HL-60 (cell line): ENCODE measurements at regions not wholly inside any gene's neighbourhood (a gene's known extent, or its start where the extent isn't known, plus 50 kb on each side); places are given as distances from the start of the nearest gene placed in this dataset.

ENCODE experiments used
- DNase-seq, 2 experiments: peaks; one replicate each; pipeline ENCODE4 v3.0.0-alpha.2; 2010 to 2020; ENCODE audit warnings: low read depth in 1 of 2, low spot score in 1 of 2
- H3K27ac ChIP-seq: fragments of 250-450 bp; sonication (Bioruptor Pico); replicated peaks from 2 replicates; pipeline ENCODE4 v1.5.1; 2020; ENCODE audit warnings: mild to moderate bottlenecking, moderate library complexity
- H3K27me3 ChIP-seq: fragments of 250-450 bp; sonication (Bioruptor Pico); 2 replicates; pipeline ENCODE4 v1.5.1; 2021; ENCODE audit warnings: mild to moderate bottlenecking, moderate library complexity; ENCODE audit not compliant: insufficient read depth, poor library complexity, severe bottlenecking
- H3K4me3 ChIP-seq: replicated peaks from 2 replicates; pipeline ENCODE4 v1.5.1; 2011; ENCODE audit warnings: mild to moderate bottlenecking, control low read depth, low read length; ENCODE audit not compliant: insufficient read depth
- CTCF ChIP-seq: IDR thresholded peaks from one replicate; pipeline ENCODE4 v1.5.1; 2011; ENCODE audit warnings: low read length, control low read depth, inconsistent platforms; ENCODE audit not compliant: insufficient read depth
- GABPA ChIP-seq: IDR thresholded peaks from 2 replicates; pipeline ENCODE4 v1.6.1; 2012; ENCODE audit warnings: low read depth
- POLR2AphosphoS5 ChIP-seq: IDR thresholded peaks from 2 replicates; pipeline ENCODE4 v1.6.1; 2012; ENCODE audit warnings: low read depth
- SPI1 ChIP-seq: IDR thresholded peaks from 2 replicates; pipeline ENCODE4 v1.6.1; 2012; ENCODE audit warnings: low read depth, mild to moderate bottlenecking, borderline replicate concordance
- TF ChIP-seq, protein P1 (sequence below): IDR thresholded peaks from 2 replicates; pipeline ENCODE4 v1.6.1; 2012; ENCODE audit warnings: low read depth; ENCODE audit not compliant: insufficient replicate concordance

GRCh38 chr3:153619268-153619667 lies 457.2 kb downstream of the RAP2B start:
- DNase-seq, result no peak
- Histone ChIP-seq H3K4me3 (no peak overlapping the region), H3K27me3 (no peaks in the 10 kb centered on the region), H3K27ac (no peak overlapping the region)
- TF ChIP-seq SPI1 (no peak), POLR2AphosphoS5 (no peak), CTCF (no peak), GABPA (no peak)
- TF ChIP-seq, protein P1, sequence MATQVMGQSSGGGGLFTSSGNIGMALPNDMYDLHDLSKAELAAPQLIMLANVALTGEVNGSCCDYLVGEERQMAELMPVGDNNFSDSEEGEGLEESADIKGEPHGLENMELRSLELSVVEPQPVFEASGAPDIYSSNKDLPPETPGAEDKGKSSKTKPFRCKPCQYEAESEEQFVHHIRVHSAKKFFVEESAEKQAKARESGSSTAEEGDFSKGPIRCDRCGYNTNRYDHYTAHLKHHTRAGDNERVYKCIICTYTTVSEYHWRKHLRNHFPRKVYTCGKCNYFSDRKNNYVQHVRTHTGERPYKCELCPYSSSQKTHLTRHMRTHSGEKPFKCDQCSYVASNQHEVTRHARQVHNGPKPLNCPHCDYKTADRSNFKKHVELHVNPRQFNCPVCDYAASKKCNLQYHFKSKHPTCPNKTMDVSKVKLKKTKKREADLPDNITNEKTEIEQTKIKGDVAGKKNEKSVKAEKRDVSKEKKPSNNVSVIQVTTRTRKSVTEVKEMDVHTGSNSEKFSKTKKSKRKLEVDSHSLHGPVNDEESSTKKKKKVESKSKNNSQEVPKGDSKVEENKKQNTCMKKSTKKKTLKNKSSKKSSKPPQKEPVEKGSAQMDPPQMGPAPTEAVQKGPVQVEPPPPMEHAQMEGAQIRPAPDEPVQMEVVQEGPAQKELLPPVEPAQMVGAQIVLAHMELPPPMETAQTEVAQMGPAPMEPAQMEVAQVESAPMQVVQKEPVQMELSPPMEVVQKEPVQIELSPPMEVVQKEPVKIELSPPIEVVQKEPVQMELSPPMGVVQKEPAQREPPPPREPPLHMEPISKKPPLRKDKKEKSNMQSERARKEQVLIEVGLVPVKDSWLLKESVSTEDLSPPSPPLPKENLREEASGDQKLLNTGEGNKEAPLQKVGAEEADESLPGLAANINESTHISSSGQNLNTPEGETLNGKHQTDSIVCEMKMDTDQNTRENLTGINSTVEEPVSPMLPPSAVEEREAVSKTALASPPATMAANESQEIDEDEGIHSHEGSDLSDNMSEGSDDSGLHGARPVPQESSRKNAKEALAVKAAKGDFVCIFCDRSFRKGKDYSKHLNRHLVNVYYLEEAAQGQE, result no peak

GRCh38 chr3:153621953-153622352 lies 459.9 kb downstream of the RAP2B start:
- Histone ChIP-seq H3K27me3 (no peaks in the 10 kb centered on the region), H3K4me3 (no peak overlapping the region), H3K27ac (no peak overlapping the region)
- DNase-seq, result no peak
- TF ChIP-seq POLR2AphosphoS5 (no peak), GABPA (no peak), CTCF (no peak), SPI1 (no peak)
- TF ChIP-seq, protein P1, result no peak

DNA sequence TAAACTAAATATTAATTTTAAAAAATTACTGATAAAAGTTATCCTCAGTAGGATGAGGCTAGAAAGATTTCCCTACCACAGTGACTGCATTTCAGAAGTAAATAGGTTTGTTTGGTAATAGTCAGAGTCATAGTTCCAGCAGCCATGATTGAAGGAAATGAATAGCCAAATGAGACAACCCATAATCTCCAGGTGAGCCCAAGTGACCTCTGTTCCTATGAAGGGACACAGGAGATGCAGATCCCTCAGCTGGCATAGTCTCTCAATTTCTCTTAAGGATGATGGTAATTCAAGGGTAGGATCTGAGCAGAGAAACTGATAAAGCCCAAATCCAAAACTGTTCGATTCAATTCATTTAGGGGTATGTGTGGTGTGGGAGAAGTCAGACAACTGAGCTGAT lies 461.8 kb downstream of the RAP2B start:
- no peak for TF ChIP-seq SPI1
- no peak for TF ChIP-seq POLR2AphosphoS5
- TF ChIP-seq GABPA, result no peak
- no peak for TF ChIP-seq CTCF
- TF ChIP-seq, protein P1, result no peak
- Histone ChIP-seq H3K27ac (no peak overlapping the region), H3K27me3 (peaks cover 3% of the 10 kb centered on the region), H3K4me3 (no peak overlapping the region)
- DNase-seq, result no peak
